Epithelial cell of proximal tubule (primary cell): ENCODE measurements at regions not wholly inside any gene's neighbourhood (a gene's known extent, or its start where the extent isn't known, plus 50 kb on each side); places are given as distances from the start of the nearest gene placed in this dataset.

Experiments
- DNase-seq: peaks from one replicate; pipeline ENCODE4 v3.0.0-alpha.2; 2011; ENCODE audit warnings: low read depth
- H3K4me3 ChIP-seq: 2 replicates; pipeline ENCODE4 v1.5.1; 2011; ENCODE audit warnings: low read depth, mild to moderate bottlenecking, low read length
- TF ChIP-seq, protein P1 (sequence below): conservative IDR thresholded peaks from 2 replicates; pipeline ENCODE4 v1.5.1; 2012; ENCODE audit warnings: low read depth, mild to moderate bottlenecking, low read length

DNA sequence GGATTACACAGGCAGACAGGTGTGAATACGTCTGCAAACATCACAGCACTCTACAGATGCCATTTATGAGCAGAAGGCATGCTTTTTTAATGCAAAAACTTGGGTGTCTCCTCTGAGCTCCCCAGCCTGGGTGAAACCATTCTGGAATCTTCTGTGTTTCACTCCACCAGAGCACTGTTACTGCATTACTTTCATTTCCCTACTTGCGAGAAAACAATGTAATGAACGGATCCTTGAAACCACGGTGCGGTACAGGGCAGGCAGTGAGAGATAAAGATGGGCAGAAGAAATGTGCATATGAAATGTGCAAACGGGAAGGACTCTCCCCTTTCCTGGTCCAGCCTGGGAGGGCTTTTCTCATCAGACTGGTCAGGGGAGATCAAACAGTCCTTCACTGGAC lies 584.3 kb upstream of the KLF4 start:
- no peak for DNase-seq
- TF ChIP-seq, protein P1, sequence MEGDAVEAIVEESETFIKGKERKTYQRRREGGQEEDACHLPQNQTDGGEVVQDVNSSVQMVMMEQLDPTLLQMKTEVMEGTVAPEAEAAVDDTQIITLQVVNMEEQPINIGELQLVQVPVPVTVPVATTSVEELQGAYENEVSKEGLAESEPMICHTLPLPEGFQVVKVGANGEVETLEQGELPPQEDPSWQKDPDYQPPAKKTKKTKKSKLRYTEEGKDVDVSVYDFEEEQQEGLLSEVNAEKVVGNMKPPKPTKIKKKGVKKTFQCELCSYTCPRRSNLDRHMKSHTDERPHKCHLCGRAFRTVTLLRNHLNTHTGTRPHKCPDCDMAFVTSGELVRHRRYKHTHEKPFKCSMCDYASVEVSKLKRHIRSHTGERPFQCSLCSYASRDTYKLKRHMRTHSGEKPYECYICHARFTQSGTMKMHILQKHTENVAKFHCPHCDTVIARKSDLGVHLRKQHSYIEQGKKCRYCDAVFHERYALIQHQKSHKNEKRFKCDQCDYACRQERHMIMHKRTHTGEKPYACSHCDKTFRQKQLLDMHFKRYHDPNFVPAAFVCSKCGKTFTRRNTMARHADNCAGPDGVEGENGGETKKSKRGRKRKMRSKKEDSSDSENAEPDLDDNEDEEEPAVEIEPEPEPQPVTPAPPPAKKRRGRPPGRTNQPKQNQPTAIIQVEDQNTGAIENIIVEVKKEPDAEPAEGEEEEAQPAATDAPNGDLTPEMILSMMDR = no peak
- H3K4me3 ChIP-seq = no peak overlapping the region

DNA sequence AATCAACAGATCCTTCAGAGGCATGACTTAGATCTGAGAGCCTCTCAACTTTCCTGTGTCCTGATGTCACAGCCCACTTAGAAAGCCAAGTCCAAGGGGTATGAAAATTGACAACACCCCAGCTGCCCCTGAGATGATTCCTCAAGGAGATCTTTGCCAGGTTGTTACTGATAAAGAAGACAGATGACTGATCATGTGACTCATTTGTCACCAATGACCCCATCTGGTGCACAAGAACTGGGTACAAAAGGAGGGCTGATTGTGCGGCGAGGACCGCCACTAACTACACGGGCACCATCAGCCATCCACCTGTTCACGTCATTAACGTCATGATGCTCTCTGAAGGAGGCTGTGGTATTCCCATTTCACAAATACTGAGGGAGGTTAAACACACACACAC lies 583.2 kb upstream of the KLF4 start:
- DNase-seq = no peak
- H3K4me3 ChIP-seq = no peak overlapping the region
- TF ChIP-seq, protein P1 = no peak

GRCh38 chr9:108070861-108071260 lies 581.3 kb upstream of the KLF4 start:
- TF ChIP-seq, protein P1 = no peak
- no peak for DNase-seq
- no peak overlapping the region for H3K4me3 ChIP-seq

GRCh38 chr9:108069991-108070390 lies 580.4 kb upstream of the KLF4 start:
- TF ChIP-seq, protein P1 = no peak
- no peak overlapping the region for H3K4me3 ChIP-seq
- DNase-seq = no peak

DNA sequence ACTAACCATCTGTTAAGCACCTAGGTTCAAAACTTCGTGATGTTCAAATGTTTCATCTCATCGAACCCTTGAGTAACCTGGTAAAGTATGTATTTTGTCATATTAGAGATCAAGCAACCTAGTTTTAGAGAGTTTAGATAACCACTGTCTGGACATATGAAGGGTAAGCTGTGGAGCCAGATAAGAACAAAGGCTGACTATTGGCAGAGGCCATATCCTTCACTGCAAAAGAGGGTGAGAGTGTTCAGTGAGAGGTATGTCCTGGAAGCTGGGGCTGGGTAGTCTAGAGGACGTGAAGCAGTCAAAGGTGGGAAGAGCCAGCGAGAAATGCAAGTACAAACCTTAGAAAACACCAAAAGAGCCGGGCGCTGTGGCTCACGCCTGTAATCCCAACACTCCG lies 573.1 kb upstream of the KLF4 start:
- no peak overlapping the region for H3K4me3 ChIP-seq
- DNase-seq = no peak
- TF ChIP-seq, protein P1 = no peak

GRCh38 chr9:108060175-108060574 lies 570.6 kb upstream of the KLF4 start:
- TF ChIP-seq, protein P1 = no peak

DNA sequence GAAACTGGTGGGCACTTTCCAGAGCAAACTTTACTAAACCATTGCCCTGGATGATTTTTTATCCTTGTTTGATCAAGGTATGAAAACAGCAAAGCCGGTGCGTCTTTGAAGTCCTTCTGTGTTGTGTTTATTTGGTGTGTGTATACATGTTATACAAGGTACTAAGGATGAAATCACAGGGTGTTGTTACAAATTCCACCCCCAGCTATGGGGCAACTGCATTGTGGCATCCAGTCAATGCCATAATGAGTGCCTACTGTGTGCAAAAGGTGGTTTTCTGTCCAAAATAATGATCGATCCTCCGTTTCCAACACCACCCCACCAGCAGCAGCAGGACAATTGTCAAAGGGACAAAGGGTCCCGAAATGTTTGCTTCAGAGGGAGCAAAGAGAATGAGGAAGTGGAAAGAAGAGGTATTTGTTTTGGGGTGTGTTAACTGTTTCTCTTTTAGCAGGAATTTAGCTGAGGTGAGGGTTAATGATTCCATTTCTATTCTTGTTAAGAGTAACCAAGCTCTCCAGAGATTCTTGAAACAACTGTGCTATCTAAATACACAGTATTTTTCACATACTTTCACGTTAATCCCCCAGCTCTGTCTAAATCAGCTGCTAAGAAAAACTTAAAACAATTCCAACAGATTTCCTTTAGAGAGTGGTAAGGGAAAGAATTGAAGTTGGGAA lies 568.7 kb upstream of the KLF4 start:
- no peak overlapping the region for H3K4me3 ChIP-seq
- no peak for DNase-seq
- TF ChIP-seq, protein P1 = no peak

More at GRCh38 chr9:108060175-108060574, 570.6 kb upstream of the KLF4 start:
- H3K4me3 ChIP-seq = no peak overlapping the region
- no peak for DNase-seq
